G401 (cell line): ENCODE measurements at regions not wholly inside any gene's neighbourhood (a gene's known extent, or its start where the extent isn't known, plus 50 kb on each side); places are given as distances from the start of the nearest gene placed in this dataset.

Source experiments
- DNase-seq: peaks from one replicate; pipeline ENCODE4 v3.0.0-alpha.2; 2015; ENCODE audit warnings: low spot score
- in situ Hi-C: cut with HindIII; loops from 2 replicates; pipeline ENCODE4 v1.10.0; 2016; ENCODE audit warnings: low sequenced_read_pairs, mixed read lengths

DNA sequence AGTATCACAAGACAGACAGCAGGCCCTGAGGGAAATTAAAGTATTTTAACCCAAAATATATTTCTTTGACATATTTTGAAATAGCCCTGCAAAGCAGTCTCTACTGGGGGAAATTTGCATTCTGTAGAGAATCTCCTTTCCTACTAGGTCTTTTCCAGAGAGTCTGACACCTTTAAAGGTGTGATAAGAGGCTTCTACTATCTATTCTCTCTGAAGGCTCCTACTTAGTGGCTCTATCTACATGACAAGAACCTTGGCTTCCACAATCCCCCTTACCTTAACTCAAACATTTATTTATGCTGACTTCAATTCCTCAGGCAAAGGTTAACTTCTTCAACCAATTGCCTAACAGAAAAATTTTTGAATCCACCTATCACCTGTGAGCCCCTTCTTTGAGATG, 174.6 kb upstream of the GALNT5 start:
- in situ Hi-C loops = no loop called here
- DNase-seq = no peak

DNA sequence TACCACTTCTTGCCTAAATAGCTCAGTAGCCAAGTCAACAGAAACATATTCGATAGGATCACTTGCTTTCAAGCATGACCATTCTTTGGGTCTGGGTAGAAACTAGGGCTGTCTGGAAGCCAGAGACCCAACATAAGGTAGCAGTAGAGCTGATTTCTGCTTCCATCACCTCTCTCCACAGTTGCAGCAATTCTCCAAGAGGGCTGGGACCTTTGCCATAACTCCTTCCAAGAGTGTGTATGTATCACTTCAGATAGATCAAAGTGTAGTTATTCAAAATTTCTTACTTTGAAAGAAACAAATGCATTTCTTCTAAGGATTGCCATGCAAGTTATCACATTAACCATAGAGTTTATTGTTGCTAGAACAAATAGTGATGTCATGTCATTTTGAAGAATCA, 172.0 kb upstream of the GALNT5 start:
- DNase-seq = peak; percentile 23
- in situ Hi-C loops = no loop called here

- in situ Hi-C loops = no loop called here
- no peak for DNase-seq
Observed at GRCh38 chr2:157087373-157088002, 170.0 kb upstream of the GALNT5 start.

- in situ Hi-C loops = no loop called here
- DNase-seq = no peak
Observed at GRCh38 chr2:157093666-157094065, 163.8 kb upstream of the GALNT5 start.

DNA sequence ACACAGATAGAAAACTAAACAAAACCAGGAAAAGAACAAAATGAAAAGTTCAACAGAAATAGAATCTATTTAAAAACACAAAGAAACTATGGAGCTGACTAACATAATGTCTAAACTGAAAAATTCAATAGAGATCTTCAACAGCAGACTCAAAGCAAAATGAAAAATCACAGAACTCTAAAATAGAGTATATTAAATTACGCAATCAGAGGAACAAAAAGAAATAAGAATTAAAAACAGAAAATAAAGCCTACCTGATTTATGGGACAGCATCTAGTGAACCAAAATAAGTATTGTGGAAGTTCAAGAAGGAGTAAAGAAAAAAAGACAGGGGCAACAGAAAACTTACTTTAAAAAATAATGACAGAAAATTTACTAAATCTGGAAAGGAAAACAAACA, 152.1 kb upstream of the GALNT5 start:
- in situ Hi-C loops = no loop called here
- no peak for DNase-seq

DNA sequence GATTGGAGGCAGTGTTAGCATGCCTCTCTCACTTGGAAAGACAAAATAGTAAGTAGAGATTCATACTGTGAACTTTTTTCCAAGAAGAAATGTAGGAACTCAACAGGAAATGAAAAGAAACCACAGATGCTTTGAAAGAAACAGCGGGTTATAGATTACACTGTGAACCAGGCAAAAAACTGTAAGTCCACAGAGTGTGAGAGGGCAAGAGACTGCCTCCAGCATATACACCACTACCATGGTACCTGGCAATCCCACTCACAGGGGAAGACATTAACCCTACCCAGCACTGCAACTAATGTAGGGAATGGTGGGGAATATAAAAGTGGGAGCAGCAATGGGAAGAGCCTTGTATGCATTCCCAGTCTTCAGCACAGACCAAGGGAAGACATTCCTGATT, 150.6 kb upstream of the GALNT5 start:
- DNase-seq = no peak
- in situ Hi-C loops = no loop called here

- DNase-seq = no peak
- in situ Hi-C loops = no loop called here
Observed at GRCh38 chr2:157107460-157107859, 150.0 kb upstream of the GALNT5 start.

DNA sequence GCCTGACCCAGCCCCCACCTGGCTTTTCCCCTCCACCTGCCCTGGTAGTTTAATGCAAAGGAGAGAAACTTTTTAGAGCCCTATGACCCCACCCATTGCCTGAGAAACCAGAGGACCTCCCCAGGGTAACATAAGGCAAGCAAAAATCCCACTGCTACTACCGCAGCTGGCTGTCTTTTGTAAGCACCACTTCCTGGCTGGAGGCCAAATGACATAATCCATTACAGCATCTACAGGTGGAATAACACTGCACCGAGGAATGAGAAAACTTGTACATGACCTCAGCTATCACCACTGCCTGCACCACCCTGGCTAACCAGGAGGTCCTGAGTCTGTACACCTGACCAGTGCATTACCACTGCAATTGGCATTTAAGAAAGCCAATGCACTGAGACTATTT, 149.6 kb upstream of the GALNT5 start:
- no peak for DNase-seq
- in situ Hi-C loops = no loop called here

DNA sequence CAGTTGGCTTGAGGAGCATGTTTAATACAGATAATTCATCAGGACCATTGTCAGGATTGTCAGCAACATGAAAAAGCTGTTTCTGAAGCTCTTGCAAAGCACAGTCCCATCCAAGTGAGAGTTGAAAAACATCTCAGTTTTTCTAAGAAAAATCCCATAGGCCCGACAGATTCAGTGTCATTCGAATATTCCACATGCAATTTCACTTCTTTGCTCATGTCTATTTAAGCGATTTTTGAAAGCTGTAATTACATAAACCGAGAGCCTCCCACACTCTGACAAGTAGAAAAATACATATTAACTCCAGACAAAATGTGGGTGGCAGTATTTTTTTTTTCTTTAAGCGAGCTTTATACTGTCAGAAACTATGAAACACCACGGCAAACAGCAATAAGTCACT, 134.7 kb upstream of the GALNT5 start:
- in situ Hi-C loops = no loop called here

DNA sequence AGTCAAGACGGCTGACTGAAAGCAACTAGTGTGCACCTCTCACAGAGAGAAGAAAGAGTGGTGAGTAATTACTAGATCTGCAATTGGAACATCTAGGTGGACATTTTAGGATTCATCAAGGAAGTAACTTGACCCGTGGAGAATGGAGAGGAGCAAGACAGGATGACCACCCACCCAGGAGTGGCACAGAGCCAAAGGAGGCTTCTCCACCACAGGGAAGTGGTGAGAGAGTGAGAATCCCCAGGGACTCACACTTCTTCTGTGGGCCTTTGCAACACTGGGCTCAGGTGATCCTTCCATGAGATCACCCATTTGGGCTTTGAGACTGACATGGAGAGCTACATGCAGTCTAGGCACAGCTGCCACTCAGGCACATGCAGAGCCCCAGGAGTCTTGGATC, 132.8 kb upstream of the GALNT5 start:
- in situ Hi-C loops = no loop called here
- no peak for DNase-seq

More for the DNA sequence above, 134.7 kb upstream of the GALNT5 start:
- DNase-seq = no peak

- in situ Hi-C loops = no loop called here
- DNase-seq = no peak
Observed at GRCh38 chr2:157125685-157126084, 131.8 kb upstream of the GALNT5 start.

DNA sequence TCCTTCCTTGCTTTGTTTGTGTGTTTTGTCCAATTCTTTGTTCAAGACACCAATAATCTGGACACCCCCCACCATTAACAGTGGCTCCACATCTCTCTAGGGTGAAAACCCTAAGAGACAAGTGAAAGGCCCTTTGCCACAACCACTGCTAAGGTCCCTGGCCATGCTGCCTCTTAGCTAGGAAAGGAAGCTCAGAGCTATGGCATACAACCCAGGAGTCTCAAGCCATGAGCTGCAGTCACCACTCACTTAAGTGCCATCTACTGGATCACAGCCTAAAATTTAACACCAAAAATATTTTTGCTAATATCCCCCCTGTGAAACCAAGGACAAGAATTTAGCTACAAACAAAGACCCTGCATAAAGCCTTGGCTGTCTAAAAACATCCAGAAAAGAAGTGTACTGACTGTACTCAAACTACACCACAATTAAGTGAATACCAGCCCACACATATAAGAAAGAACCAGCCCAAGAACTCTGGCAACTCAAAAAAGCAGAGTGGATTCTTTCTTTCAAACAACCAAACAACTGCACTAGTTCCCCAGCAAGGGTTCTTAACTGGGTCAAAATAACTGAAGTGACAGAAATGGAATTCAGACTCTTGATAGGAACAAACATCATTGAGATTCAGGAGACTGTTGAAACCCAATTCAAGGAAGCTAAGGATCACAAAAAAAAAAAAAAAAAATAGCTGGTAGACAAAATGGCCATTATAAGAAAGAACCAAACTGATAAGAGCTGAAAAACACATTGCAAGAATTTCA, 130.1 kb upstream of the GALNT5 start:
- in situ Hi-C loops = no loop called here
- DNase-seq = no peak

GRCh38 chr2:157143901-157144300, 113.6 kb upstream of the GALNT5 start:
- in situ Hi-C loops = no loop called here
- no peak for DNase-seq

DNA sequence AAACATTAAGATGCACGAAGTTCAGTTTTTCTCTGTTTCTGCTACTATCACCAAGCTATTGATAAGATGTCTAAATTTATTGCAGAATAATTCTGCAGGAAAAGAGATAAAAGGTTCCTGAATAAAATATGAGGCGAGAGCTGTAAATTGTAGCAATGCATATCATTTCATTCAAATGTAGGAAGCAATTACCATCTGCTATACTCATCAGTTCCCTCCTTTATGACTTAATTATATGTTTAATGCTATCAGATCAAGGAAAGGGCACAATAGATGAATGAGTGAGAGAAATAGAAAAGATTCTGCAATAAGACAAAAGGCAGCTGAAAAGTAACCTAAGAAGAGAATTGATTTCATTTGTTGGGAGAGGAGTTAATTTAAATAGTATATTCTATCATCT, 108.2 kb upstream of the GALNT5 start:
- in situ Hi-C loops = no loop called here
- no peak for DNase-seq

DNA sequence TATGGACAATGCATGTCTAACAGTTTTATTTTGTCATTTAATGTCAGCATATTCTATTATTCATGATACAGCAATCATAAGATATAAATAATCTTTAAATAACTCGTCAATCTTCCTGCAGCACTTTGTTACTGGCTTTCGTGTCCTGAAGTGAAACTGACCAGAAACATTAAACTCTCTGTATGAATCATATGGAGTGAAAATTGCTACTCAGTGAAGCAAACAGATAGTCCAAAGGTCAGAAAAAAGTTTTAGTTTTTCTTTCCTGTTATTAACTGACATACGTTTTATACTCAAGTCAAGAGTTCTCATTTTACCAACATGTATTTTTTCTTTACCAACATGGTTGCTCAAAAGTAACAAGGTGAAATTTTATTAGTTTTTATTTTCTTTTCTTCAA, 106.8 kb upstream of the GALNT5 start:
- in situ Hi-C loops = no loop called here
- no peak for DNase-seq

DNA sequence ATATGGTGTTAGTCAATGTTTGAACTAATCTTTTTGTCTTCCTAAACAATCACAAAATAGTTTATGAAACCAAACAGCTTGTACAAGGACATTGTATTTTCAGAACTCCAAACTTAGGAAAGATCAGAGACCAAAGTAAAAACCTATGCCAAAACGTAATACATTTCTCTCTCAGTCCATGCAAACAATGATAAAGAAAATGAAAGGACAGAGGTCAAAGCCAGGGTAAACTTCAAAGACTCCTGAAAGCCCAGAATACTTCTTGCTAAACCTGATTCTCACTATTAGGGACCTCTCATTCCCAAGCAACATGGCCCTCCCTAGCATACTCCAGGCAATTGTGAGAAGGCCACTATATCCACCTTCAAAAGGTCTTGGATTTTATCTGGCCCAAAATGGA, 105.1 kb upstream of the GALNT5 start:
- in situ Hi-C loops = no loop called here
- DNase-seq = no peak

GRCh38 chr2:157155992-157156391, 101.5 kb upstream of the GALNT5 start:
- in situ Hi-C loops = no loop called here
- DNase-seq = no peak

DNA sequence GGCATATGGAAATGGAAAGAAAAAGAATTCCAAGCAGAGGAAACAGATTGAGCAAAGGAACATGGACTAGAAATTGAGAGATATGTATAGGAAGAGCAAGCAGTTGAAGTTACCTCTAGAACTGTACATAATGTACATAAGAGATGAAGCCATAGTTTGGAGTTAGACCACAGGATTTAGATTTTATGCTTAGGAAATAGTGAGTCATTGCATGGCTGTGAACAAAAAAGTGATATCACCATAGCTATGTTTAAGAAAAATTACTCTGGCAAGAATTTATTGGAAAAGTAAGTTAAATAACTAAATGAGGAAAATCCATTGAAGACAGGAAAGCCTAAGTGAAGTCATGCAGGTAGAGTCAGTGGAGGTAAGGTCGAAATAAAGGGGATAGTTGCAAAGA, 99.4 kb upstream of the GALNT5 start:
- in situ Hi-C loops = no loop called here
- DNase-seq = no peak

DNA sequence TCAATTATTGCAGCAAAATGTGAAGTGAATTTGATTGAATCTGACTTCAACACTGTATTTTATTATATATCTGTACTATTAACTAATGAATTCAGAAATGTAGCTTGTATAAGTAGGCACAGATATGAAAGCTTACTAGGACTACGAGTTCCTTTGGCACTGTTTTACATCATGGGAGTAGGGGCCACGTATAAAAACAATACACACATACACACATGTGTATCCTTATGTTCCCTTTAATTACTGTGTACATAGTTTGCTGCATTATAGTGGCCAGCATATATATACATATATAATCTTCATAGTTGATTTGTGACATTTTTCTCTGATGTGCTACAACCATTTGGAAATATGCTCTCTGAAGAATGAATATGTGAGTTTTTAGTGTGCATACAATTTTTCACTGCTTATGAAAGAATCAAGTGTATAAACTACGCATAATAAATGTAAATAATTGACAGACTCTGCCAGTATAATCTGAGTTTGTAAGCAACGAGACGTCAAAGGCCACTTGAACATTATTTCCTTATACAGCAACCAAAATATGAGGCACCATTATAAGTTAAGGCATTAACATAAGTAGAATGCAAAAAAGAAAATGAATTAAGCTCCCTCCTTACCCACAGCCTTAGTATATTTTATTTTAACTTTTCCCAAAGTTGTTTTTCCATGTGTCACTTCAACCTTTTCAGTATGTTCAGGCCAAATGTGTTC, 98.1 kb upstream of the GALNT5 start:
- in situ Hi-C loops = no loop called here
- DNase-seq = no peak

GRCh38 chr2:157160111-157160510, 97.4 kb upstream of the GALNT5 start:
- DNase-seq = no peak
- in situ Hi-C loops = no loop called here

GRCh38 chr2:157164370-157164769, 93.1 kb upstream of the GALNT5 start:
- no peak for DNase-seq
- in situ Hi-C loops = no loop called here
